Mesendoderm (in vitro differentiated cells): ENCODE measurements at regions not wholly inside any gene's neighbourhood (a gene's known extent, or its start where the extent isn't known, plus 50 kb on each side); places are given as distances from the start of the nearest gene placed in this dataset.

Experiments used
- DNase-seq: peaks from one replicate; pipeline ENCODE4 v3.0.0; 2013
- H2AK5ac ChIP-seq: 2 replicates; pipeline ENCODE4 v1.6.1; 2013; ENCODE audit warnings: low read length, inconsistent platforms
- H2BK120ac ChIP-seq: 2 replicates; pipeline ENCODE4 v1.6.1; 2013; ENCODE audit warnings: low read depth, mild to moderate bottlenecking, low read length, moderate library complexity, mixed read lengths
- H2BK15ac ChIP-seq: replicated peaks from 2 replicates; pipeline ENCODE4 v1.6.1; 2013; ENCODE audit warnings: low read depth, mild to moderate bottlenecking, moderate library complexity
- H2BK5ac ChIP-seq: 2 replicates; pipeline ENCODE4 v1.6.1; 2013; ENCODE audit warnings: low read length, inconsistent platforms
- H3K18ac ChIP-seq: 2 replicates; pipeline ENCODE4 v1.6.1; 2013; ENCODE audit warnings: mild to moderate bottlenecking, low read length, mixed read lengths
- H3K23ac ChIP-seq: one replicate; pipeline ENCODE4 v1.6.1; 2013; ENCODE audit warnings: low read length
- H3K27ac ChIP-seq: 2 replicates; pipeline ENCODE4 v1.5.1; 2013; ENCODE audit warnings: low read depth, mild to moderate bottlenecking, inconsistent platforms, low read length, moderate library complexity
- H3K27me3 ChIP-seq: 2 replicates; pipeline ENCODE4 v1.6.1; 2013; ENCODE audit warnings: low read length, control low read depth, mild to moderate bottlenecking, inconsistent platforms; ENCODE audit not compliant: insufficient read depth, poor library complexity
- H3K36me3 ChIP-seq: 2 replicates; pipeline ENCODE4 v1.6.1; 2013; ENCODE audit warnings: low read length, inconsistent platforms; ENCODE audit not compliant: control insufficient read depth, insufficient read depth
- H3K4ac ChIP-seq: one replicate; pipeline ENCODE4 v1.6.1; 2013; ENCODE audit warnings: low read depth, mild to moderate bottlenecking, low read length, moderate library complexity
- H3K4me1 ChIP-seq: 2 replicates; pipeline ENCODE4 v1.6.1; 2013; ENCODE audit warnings: low read depth, low read length, inconsistent platforms; ENCODE audit not compliant: control insufficient read depth
- H3K4me2 ChIP-seq: 2 replicates; pipeline ENCODE4 v1.6.1; 2013; ENCODE audit warnings: low read length
- H3K4me3 ChIP-seq: 2 replicates; pipeline ENCODE4 v1.5.1; 2013; ENCODE audit warnings: mild to moderate bottlenecking, low read length
- H3K56ac ChIP-seq: one replicate; pipeline ENCODE4 v1.6.1; 2013; ENCODE audit warnings: low read length
- H3K79me1 ChIP-seq: 2 replicates; pipeline ENCODE4 v1.6.1; 2013; ENCODE audit warnings: low read length, inconsistent platforms
- H3K79me2 ChIP-seq: 2 replicates; pipeline ENCODE4 v1.6.1; 2013; ENCODE audit warnings: mild to moderate bottlenecking, low read length; ENCODE audit not compliant: control insufficient read depth, insufficient read depth
- H3K9ac ChIP-seq: 2 replicates; pipeline ENCODE4 v1.6.1; 2013; ENCODE audit warnings: low read length, inconsistent platforms
- H4K5ac ChIP-seq: one replicate; pipeline ENCODE4 v1.6.1; 2013; ENCODE audit warnings: low read length
- H4K8ac ChIP-seq: one replicate; pipeline ENCODE4 v1.6.1; 2013; ENCODE audit warnings: low read depth, mild to moderate bottlenecking, control low read depth, low read length, moderate library complexity
- WGBS: extraction: QIAGEN DNeasy Blood & Tissue Kit; methylation state at CpG from one replicate; pipeline ENCODE4 v1.1.7; 2013; ENCODE audit warnings: low lambda C conversion rate, missing lambda C conversion rate; ENCODE audit not compliant: insufficient coverage; ENCODE audit errors: extremely low coverage; 5-methylcytosine and 5-hydroxymethylcytosine counted together

DNA sequence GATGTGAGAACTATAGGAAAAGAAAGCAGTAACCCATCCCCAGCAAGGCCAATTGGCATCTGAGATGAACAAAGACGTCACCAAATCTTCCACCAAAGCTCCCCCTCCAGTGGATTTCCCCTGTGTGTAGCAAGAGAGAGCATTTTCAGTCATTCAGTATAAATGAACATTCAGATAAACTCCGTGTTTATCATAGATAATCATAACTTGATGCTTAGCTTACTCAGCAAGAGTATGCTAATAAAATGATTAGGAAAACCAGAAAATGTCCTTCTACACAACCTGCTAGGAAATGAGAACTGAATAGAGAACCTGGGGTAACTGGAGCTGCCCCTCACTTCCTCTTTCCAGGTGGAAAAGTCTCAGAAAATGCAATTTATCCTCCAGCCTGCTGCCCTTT, 198.0 kb upstream of the CCDC150 start:
- H3K4me2 ChIP-seq = no peak overlapping the region
- no peaks in the 10 kb centered on the region for H3K27me3 ChIP-seq
- H3K9ac ChIP-seq = no peak overlapping the region
- H3K18ac ChIP-seq = no peak overlapping the region
- no peaks in the 10 kb centered on the region for H3K79me2 ChIP-seq
- no peak overlapping the region for H2BK120ac ChIP-seq
- H3K4me1 ChIP-seq = no peaks in the 10 kb centered on the region
- H3K23ac ChIP-seq = no peak overlapping the region
- H2AK5ac ChIP-seq = no peak overlapping the region
- H3K27ac ChIP-seq = no peak overlapping the region
- no peaks in the 10 kb centered on the region for H3K79me1 ChIP-seq
- no peak overlapping the region for H2BK5ac ChIP-seq
- no CpG with 5 or more reads among the region's 2 CpGs for WGBS
- H4K5ac ChIP-seq = no peak overlapping the region
- H3K36me3 ChIP-seq = no peaks in the 10 kb centered on the region
- H3K56ac ChIP-seq = no peak overlapping the region
- no peak overlapping the region for H3K4me3 ChIP-seq
- no peak overlapping the region for H4K8ac ChIP-seq
- DNase-seq = no peak
- no peak overlapping the region for H2BK15ac ChIP-seq
- H3K4ac ChIP-seq = no peak overlapping the region

GRCh38 chr2:196442211-196442610, 197.3 kb upstream of the CCDC150 start:
- no peaks in the 10 kb centered on the region for H3K27me3 ChIP-seq
- H3K36me3 ChIP-seq = no peaks in the 10 kb centered on the region
- H3K56ac ChIP-seq = no peak overlapping the region
- H4K5ac ChIP-seq = no peak overlapping the region
- H3K4ac ChIP-seq = no peak overlapping the region
- no peak overlapping the region for H2AK5ac ChIP-seq
- H4K8ac ChIP-seq = no peak overlapping the region
- H3K23ac ChIP-seq = no peak overlapping the region
- H2BK120ac ChIP-seq = no peak overlapping the region
- no peak overlapping the region for H2BK15ac ChIP-seq
- no peaks in the 10 kb centered on the region for H3K79me2 ChIP-seq
- no peak overlapping the region for H2BK5ac ChIP-seq
- no peak overlapping the region for H3K18ac ChIP-seq
- DNase-seq = no peak
- H3K4me3 ChIP-seq = no peak overlapping the region
- no peak overlapping the region for H3K27ac ChIP-seq
- H3K4me2 ChIP-seq = no peak overlapping the region
- H3K9ac ChIP-seq = no peak overlapping the region
- no peaks in the 10 kb centered on the region for H3K4me1 ChIP-seq
- H3K79me1 ChIP-seq = no peaks in the 10 kb centered on the region

DNA sequence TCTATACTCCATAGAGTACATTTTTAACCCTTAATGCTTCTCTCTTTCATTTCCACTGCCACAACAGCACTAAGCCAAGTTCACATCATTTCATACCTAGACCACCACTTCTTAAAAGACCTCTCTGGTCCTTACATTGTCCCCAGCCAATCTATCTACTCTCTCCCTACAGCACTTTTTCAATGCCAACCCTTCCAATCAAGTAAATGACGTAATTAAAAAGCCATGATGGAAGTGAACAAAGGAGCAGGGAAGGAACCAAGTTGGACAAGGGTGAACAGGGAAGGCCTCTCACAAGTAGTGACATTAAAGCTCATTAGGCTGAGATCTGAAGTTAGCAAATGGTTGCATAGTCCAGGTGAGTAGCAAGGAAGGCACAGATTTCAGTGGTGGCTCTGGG, 195.1 kb upstream of the CCDC150 start:
- no peak overlapping the region for H3K4me3 ChIP-seq
- no peak overlapping the region for H3K23ac ChIP-seq
- H4K8ac ChIP-seq = no peak overlapping the region
- H2BK5ac ChIP-seq = no peak overlapping the region
- H3K79me1 ChIP-seq = no peaks in the 10 kb centered on the region
- no peak overlapping the region for H3K4ac ChIP-seq
- no peak overlapping the region for H3K56ac ChIP-seq
- H3K27ac ChIP-seq = no peak overlapping the region
- H2BK120ac ChIP-seq = no peak overlapping the region
- H3K4me2 ChIP-seq = no peak overlapping the region
- no CpG with 5 or more reads among the region's 1 CpG for WGBS
- DNase-seq = no peak
- no peaks in the 10 kb centered on the region for H3K36me3 ChIP-seq
- no peak overlapping the region for H2BK15ac ChIP-seq
- H3K27me3 ChIP-seq = no peaks in the 10 kb centered on the region
- no peak overlapping the region for H3K9ac ChIP-seq
- no peaks in the 10 kb centered on the region for H3K4me1 ChIP-seq
- no peak overlapping the region for H2AK5ac ChIP-seq
- H3K18ac ChIP-seq = no peak overlapping the region
- H3K79me2 ChIP-seq = no peaks in the 10 kb centered on the region
- H4K5ac ChIP-seq = no peak overlapping the region

- Histone ChIP-seq H2BK15ac (no peak overlapping the region), H3K4me2 (no peak overlapping the region), H3K4ac (no peak overlapping the region), H3K23ac (no peak overlapping the region), H3K79me2 (no peaks in the 10 kb centered on the region), H3K27me3 (no peaks in the 10 kb centered on the region), H3K36me3 (no peaks in the 10 kb centered on the region), H4K5ac (no peak overlapping the region), H3K9ac (no peak overlapping the region), H3K18ac (no peak overlapping the region), H2BK5ac (no peak overlapping the region), H2BK120ac (no peak overlapping the region), H3K4me1 (no peaks in the 10 kb centered on the region), H3K4me3 (no peak overlapping the region), H3K79me1 (no peaks in the 10 kb centered on the region), H4K8ac (no peak overlapping the region), H3K56ac (no peak overlapping the region), H3K27ac (no peak overlapping the region), H2AK5ac (no peak overlapping the region)
- WGBS = no CpG with 5 or more reads among the region's 1 CpG
- no peak for DNase-seq
Observed at GRCh38 chr2:196445991-196446390, 193.5 kb upstream of the CCDC150 start.

GRCh38 chr2:196448407-196449079, 191.0 kb upstream of the CCDC150 start:
- H3K23ac ChIP-seq = no peak overlapping the region
- H3K36me3 ChIP-seq = no peaks in the 10 kb centered on the region
- no peaks in the 10 kb centered on the region for H3K79me2 ChIP-seq
- no peaks in the 10 kb centered on the region for H3K4me1 ChIP-seq
- no peak overlapping the region for H2BK120ac ChIP-seq
- H3K56ac ChIP-seq = no peak overlapping the region
- no peak overlapping the region for H4K5ac ChIP-seq
- no peak overlapping the region for H2BK15ac ChIP-seq
- no CpG with 5 or more reads among the region's 5 CpGs for WGBS
- H3K4me3 ChIP-seq = no peak overlapping the region
- H2AK5ac ChIP-seq = no peak overlapping the region
- no peak overlapping the region for H2BK5ac ChIP-seq
- H3K9ac ChIP-seq = no peak overlapping the region
- H3K79me1 ChIP-seq = no peaks in the 10 kb centered on the region
- H3K18ac ChIP-seq = no peak overlapping the region
- H4K8ac ChIP-seq = no peak overlapping the region
- H3K4me2 ChIP-seq = no peak overlapping the region
- H3K27me3 ChIP-seq = no peaks in the 10 kb centered on the region
- no peak overlapping the region for H3K27ac ChIP-seq
- no peak overlapping the region for H3K4ac ChIP-seq
- peak; percentile 37 for DNase-seq

DNA sequence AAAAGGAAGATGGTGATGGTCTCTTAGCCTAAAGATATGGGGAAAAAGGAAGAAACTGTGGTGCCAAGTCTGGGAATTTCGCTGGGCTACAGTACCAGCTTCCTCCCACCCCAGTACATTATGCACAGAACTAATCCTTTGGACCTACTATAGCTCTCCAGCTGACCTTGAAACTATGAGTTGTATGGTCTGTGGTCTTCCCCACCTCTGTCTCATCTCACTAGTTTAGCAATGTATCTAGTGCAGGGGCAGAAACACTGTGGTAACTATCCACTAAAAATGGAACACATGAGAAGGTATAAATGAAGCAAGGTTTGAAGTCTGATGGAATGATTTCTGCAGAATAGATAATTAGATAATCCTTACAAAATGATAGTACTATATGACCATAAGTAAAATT, 190.4 kb upstream of the CCDC150 start:
- H3K4me1 ChIP-seq = no peaks in the 10 kb centered on the region
- no peaks in the 10 kb centered on the region for H3K36me3 ChIP-seq
- H2BK5ac ChIP-seq = no peak overlapping the region
- no peak overlapping the region for H3K4me2 ChIP-seq
- H3K27ac ChIP-seq = no peak overlapping the region
- no peak overlapping the region for H3K9ac ChIP-seq
- H4K5ac ChIP-seq = no peak overlapping the region
- DNase-seq = no peak
- no peaks in the 10 kb centered on the region for H3K79me1 ChIP-seq
- no peak overlapping the region for H2BK15ac ChIP-seq
- no CpG with 5 or more reads among the region's 1 CpG for WGBS
- no peak overlapping the region for H3K56ac ChIP-seq
- no peak overlapping the region for H4K8ac ChIP-seq
- H3K79me2 ChIP-seq = no peaks in the 10 kb centered on the region
- no peak overlapping the region for H3K4me3 ChIP-seq
- no peak overlapping the region for H2AK5ac ChIP-seq
- no peak overlapping the region for H3K4ac ChIP-seq
- no peaks in the 10 kb centered on the region for H3K27me3 ChIP-seq
- no peak overlapping the region for H3K23ac ChIP-seq
- no peak overlapping the region for H3K18ac ChIP-seq
- H2BK120ac ChIP-seq = no peak overlapping the region
